Astrocyte (in vitro differentiated cells and primary cell): ENCODE measurements at regions not wholly inside any gene's neighbourhood (a gene's known extent, or its start where the extent isn't known, plus 50 kb on each side); places are given as distances from the start of the nearest gene placed in this dataset.

Experiments used
- DNase-seq: peaks from one replicate; pipeline ENCODE4 v3.0.0-alpha.2; 2010; ENCODE audit warnings: low read depth
- FAIRE-seq: peaks from 2 replicates; lab custom pipeline; 2011; peaks lifted over from hg19 to GRCh38; lab: Jason Lieb, UNC
- H2AFZ ChIP-seq: 2 replicates; pipeline ENCODE4 v1.6.0; 2012; ENCODE audit warnings: low read depth, low read length, inconsistent platforms
- H3K27ac ChIP-seq: 2 replicates; pipeline ENCODE4 v1.5.1; 2011; ENCODE audit warnings: low read depth, low read length, inconsistent platforms
- H3K27me3 ChIP-seq: 2 replicates; pipeline ENCODE4 v1.6.0; 2011; ENCODE audit warnings: low read length, inconsistent platforms; ENCODE audit not compliant: insufficient read depth
- H3K36me3 ChIP-seq: 2 replicates; pipeline ENCODE4 v1.5.1; 2011; ENCODE audit warnings: low read length, inconsistent platforms; ENCODE audit not compliant: insufficient read depth
- H3K4me1 ChIP-seq: 2 replicates; pipeline ENCODE4 v1.5.1; 2011; ENCODE audit warnings: low read length, inconsistent platforms; ENCODE audit not compliant: insufficient read depth
- H3K4me2 ChIP-seq: 2 replicates; pipeline ENCODE4 v1.6.0; 2012; ENCODE audit warnings: low read length, inconsistent platforms
- H3K4me3 ChIP-seq: 2 replicates; pipeline ENCODE4 v1.5.1; 2011; ENCODE audit warnings: low read depth, mild to moderate bottlenecking, low read length, inconsistent platforms; ENCODE audit not compliant: insufficient read depth
- H3K79me2 ChIP-seq: 2 replicates; pipeline ENCODE4 v1.6.0; 2012; ENCODE audit warnings: mild to moderate bottlenecking, low read length, inconsistent platforms; ENCODE audit not compliant: insufficient read depth
- H3K9ac ChIP-seq: 2 replicates; pipeline ENCODE4 v1.6.0; 2012; ENCODE audit warnings: mild to moderate bottlenecking, low read length, inconsistent platforms
- H3K9me3 ChIP-seq: 2 replicates; pipeline ENCODE4 v1.5.1; 2012; ENCODE audit warnings: low read depth, mild to moderate bottlenecking, low read length, inconsistent platforms; ENCODE audit not compliant: insufficient read depth
- H4K20me1 ChIP-seq: 2 replicates; pipeline ENCODE4 v1.6.0; 2012; ENCODE audit warnings: low read length, inconsistent platforms; ENCODE audit not compliant: insufficient read depth
- H3K27ac Mint-ChIP-seq: one replicate; pipeline ENCODE4 v1.8.0; 2021; ENCODE audit warnings: mild to moderate bottlenecking, mixed read lengths; ENCODE audit not compliant: unreplicated experiment
- H3K27me3 Mint-ChIP-seq: one replicate; pipeline ENCODE4 v1.8.0; 2021; ENCODE audit warnings: low read depth, mixed read lengths; ENCODE audit not compliant: unreplicated experiment
- H3K36me3 Mint-ChIP-seq: one replicate; pipeline ENCODE4 v1.8.0; 2021; ENCODE audit warnings: low read depth, mixed read lengths; ENCODE audit not compliant: unreplicated experiment
- H3K4me1 Mint-ChIP-seq: one replicate; pipeline ENCODE4 v1.8.0; 2021; ENCODE audit warnings: low read depth, mixed read lengths; ENCODE audit not compliant: unreplicated experiment
- H3K4me3 Mint-ChIP-seq: one replicate; pipeline ENCODE4 v1.8.0; 2021; ENCODE audit warnings: mild to moderate bottlenecking, moderate library complexity, mixed read lengths; ENCODE audit not compliant: unreplicated experiment
- H3K9me3 Mint-ChIP-seq: one replicate; pipeline ENCODE4 v1.8.0; 2021; ENCODE audit warnings: mild to moderate bottlenecking, mixed read lengths; ENCODE audit not compliant: unreplicated experiment
- EZH2 ChIP-seq: IDR thresholded peaks from 2 replicates; pipeline ENCODE4 v1.6.1; 2012; ENCODE audit warnings: mild to moderate bottlenecking, low read length, inconsistent platforms; ENCODE audit not compliant: insufficient read depth
- TF ChIP-seq, protein P1 (sequence below): IDR thresholded peaks from 2 replicates; pipeline ENCODE4 v1.5.1; 2011; ENCODE audit warnings: low read depth, mild to moderate bottlenecking, inconsistent platforms, low read length, moderate library complexity; ENCODE audit not compliant: insufficient read depth

DNA sequence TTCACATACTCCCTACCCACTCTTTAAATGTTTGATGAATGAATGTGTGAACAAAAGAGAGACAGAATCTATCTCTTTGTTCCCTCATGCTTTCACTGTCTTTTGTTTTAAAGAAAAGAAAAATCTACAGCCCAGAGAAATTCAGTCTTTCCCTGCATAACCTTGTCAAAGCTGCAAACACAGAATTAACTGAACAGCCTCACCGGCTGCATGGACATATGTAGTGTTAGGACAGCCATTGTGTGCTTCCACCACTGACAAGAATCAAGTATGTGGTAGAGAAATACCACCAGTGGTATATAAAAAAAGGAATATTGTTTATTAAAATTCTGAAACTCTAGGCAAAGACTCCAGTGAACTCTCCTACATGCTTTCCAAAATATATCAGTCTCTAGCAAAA, 348.4 kb upstream of the NBEA start:
- H3K36me3 Mint-ChIP-seq: no peaks in the 10 kb centered on the region
- H3K4me3 Mint-ChIP-seq: no peak overlapping the region
- no peaks in the 10 kb centered on the region for H4K20me1 ChIP-seq
- no peak overlapping the region for H3K4me2 ChIP-seq
- H3K79me2 ChIP-seq: no peaks in the 10 kb centered on the region
- no peak overlapping the region for H3K9ac ChIP-seq
- H3K4me3 ChIP-seq: no peak overlapping the region
- H3K4me1 Mint-ChIP-seq: no peaks in the 10 kb centered on the region
- no peak overlapping the region for H3K27ac ChIP-seq
- H2AFZ ChIP-seq: no peak overlapping the region
- H3K27me3 ChIP-seq: no peaks in the 10 kb centered on the region
- no peaks in the 10 kb centered on the region for H3K4me1 ChIP-seq
- no peak overlapping the region for H3K27ac Mint-ChIP-seq
- no peak for TF ChIP-seq EZH2
- TF ChIP-seq, protein P1, sequence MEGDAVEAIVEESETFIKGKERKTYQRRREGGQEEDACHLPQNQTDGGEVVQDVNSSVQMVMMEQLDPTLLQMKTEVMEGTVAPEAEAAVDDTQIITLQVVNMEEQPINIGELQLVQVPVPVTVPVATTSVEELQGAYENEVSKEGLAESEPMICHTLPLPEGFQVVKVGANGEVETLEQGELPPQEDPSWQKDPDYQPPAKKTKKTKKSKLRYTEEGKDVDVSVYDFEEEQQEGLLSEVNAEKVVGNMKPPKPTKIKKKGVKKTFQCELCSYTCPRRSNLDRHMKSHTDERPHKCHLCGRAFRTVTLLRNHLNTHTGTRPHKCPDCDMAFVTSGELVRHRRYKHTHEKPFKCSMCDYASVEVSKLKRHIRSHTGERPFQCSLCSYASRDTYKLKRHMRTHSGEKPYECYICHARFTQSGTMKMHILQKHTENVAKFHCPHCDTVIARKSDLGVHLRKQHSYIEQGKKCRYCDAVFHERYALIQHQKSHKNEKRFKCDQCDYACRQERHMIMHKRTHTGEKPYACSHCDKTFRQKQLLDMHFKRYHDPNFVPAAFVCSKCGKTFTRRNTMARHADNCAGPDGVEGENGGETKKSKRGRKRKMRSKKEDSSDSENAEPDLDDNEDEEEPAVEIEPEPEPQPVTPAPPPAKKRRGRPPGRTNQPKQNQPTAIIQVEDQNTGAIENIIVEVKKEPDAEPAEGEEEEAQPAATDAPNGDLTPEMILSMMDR: no peak
- FAIRE-seq (no peak), DNase-seq (no peak)
- no peaks in the 10 kb centered on the region for H3K9me3 Mint-ChIP-seq
- H3K9me3 ChIP-seq: no peaks in the 10 kb centered on the region
- no peaks in the 10 kb centered on the region for H3K36me3 ChIP-seq
- no peaks in the 10 kb centered on the region for H3K27me3 Mint-ChIP-seq

DNA sequence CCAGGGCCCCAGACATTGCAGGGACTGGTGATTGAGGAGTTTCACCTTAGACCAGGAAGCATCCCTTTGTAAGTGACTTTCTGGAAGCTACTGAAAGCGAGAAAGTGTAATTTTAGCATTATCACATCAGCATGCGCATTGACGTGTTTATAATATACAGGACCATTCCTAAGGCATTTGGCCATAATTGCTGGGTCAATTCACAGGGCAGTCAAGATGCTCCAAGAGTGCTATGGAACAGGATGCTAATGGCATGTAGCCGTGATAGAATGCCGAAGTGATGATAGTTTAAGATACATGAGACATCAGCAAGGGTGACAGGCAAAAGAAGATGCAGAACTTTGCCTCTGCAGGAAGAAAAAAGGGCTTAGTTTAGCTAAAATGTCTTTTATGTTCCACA, 347.6 kb upstream of the NBEA start:
- no peaks in the 10 kb centered on the region for H3K36me3 ChIP-seq
- FAIRE-seq (no peak), DNase-seq (no peak)
- H2AFZ ChIP-seq: no peak overlapping the region
- no peaks in the 10 kb centered on the region for H3K4me1 Mint-ChIP-seq
- no peaks in the 10 kb centered on the region for H3K79me2 ChIP-seq
- no peaks in the 10 kb centered on the region for H4K20me1 ChIP-seq
- no peak overlapping the region for H3K27ac Mint-ChIP-seq
- H3K27ac ChIP-seq: no peak overlapping the region
- H3K27me3 Mint-ChIP-seq: no peaks in the 10 kb centered on the region
- H3K4me3 ChIP-seq: no peak overlapping the region
- H3K9ac ChIP-seq: no peak overlapping the region
- no peaks in the 10 kb centered on the region for H3K27me3 ChIP-seq
- no peaks in the 10 kb centered on the region for H3K4me1 ChIP-seq
- no peak for TF ChIP-seq EZH2
- TF ChIP-seq, protein P1: no peak
- H3K4me2 ChIP-seq: no peak overlapping the region
- H3K9me3 Mint-ChIP-seq: no peaks in the 10 kb centered on the region
- no peaks in the 10 kb centered on the region for H3K36me3 Mint-ChIP-seq
- no peak overlapping the region for H3K4me3 Mint-ChIP-seq
- H3K9me3 ChIP-seq: no peaks in the 10 kb centered on the region

DNA sequence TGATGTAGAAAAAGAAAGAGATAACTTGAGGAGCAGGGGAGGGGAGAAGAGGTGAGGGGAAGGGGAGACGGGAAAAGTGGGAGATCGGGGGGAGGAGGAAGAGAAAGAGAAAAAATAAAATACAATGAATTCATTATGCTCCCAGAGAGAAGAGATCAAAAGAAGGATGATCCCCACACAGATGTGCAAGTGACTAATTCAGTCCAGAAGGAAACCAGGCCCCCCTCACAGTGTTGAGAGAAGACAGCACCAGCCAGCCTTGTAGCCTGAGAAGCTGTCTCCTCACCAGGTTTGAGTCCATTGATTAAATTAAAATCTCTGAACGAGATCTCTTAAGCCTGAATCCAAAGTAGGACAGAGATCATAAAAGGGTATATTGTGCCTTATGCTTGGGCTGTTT, 333.7 kb upstream of the NBEA start:
- Histone ChIP-seq H3K27ac (no peak overlapping the region), H4K20me1 (no peaks in the 10 kb centered on the region), H3K4me2 (no peak overlapping the region), H3K9ac (no peak overlapping the region), H3K27me3 (no peaks in the 10 kb centered on the region), H3K4me3 (no peak overlapping the region), H3K36me3 (no peaks in the 10 kb centered on the region), H3K9me3 (no peaks in the 10 kb centered on the region), H3K4me1 (no peaks in the 10 kb centered on the region), H2AFZ (no peak overlapping the region), H3K79me2 (no peaks in the 10 kb centered on the region)
- TF ChIP-seq, protein P1: no peak
- TF ChIP-seq EZH2: no peak
- no peaks in the 10 kb centered on the region for H3K36me3 Mint-ChIP-seq
- peaks cover 1% of the 10 kb centered on the region for H3K4me1 Mint-ChIP-seq
- no peak overlapping the region for H3K4me3 Mint-ChIP-seq
- no peaks in the 10 kb centered on the region for H3K9me3 Mint-ChIP-seq
- FAIRE-seq: no peak
- H3K27me3 Mint-ChIP-seq: no peaks in the 10 kb centered on the region
- H3K27ac Mint-ChIP-seq: no peak overlapping the region
- DNase-seq: no peak
